Brain microvascular endothelial cell (primary cell): ENCODE measurements at regions not wholly inside any gene's neighbourhood (a gene's known extent, or its start where the extent isn't known, plus 50 kb on each side); places are given as distances from the start of the nearest gene placed in this dataset.

Experiments
- DNase-seq: peaks from one replicate; pipeline ENCODE4 v3.0.0-alpha.2; 2020
- H3K27ac ChIP-seq: fragments of 250-450 bp; sonication (Bioruptor Pico); 2 replicates; pipeline ENCODE4 v1.5.1; 2020; ENCODE audit warnings: mild to moderate bottlenecking, moderate library complexity
- H3K27me3 ChIP-seq: fragments of 250-450 bp; sonication (Bioruptor Pico); replicated peaks from 2 replicates; pipeline ENCODE4 v1.5.1; 2020; ENCODE audit warnings: mild to moderate bottlenecking
- H3K36me3 ChIP-seq: fragments of 250-450 bp; sonication (Bioruptor Pico); replicated peaks from 2 replicates; pipeline ENCODE4 v1.5.1; 2020; ENCODE audit warnings: mild to moderate bottlenecking
- H3K4me3 ChIP-seq: 2 replicates; pipeline ENCODE4 v1.5.1; 2011; ENCODE audit warnings: low read depth, mild to moderate bottlenecking, control low read depth, low read length, moderate library complexity
- in situ Hi-C: cut with HindIII; loops from 2 replicates; pipeline ENCODE4 v1.10.0; 2017; ENCODE audit warnings: low sequenced_read_pairs, low pct_ligation_motif_present
- TF ChIP-seq, protein P1 (sequence below): IDR thresholded peaks from 2 replicates; pipeline ENCODE4 v1.5.1; 2011; ENCODE audit warnings: low read depth, mild to moderate bottlenecking, moderate library complexity, low read length, control low read depth, inconsistent platforms; ENCODE audit errors: missing control alignments

DNA sequence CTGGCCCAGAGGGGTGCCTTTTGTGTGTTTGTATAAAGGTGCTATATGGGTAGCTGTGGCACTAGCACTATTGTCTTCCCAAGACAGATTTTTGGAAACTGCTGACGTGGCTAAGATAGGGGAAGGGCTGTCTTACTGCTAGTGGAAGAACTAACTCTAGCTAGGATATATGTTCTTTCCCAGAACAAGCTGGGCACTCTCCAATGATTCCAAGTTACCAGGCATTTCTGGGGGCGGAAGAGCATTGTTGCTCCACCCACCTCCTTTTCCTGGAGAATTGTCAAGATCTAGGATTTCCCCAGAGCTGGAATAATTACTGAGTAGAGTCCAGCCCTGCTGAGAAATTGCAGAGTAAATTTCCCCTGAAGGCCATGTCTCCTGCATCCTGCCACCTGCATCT, 408.3 kb downstream of the KLF5 start:
- Histone ChIP-seq H3K36me3 (no peaks in the 10 kb centered on the region), H3K27me3 (no peaks in the 10 kb centered on the region), H3K4me3 (no peak overlapping the region), H3K27ac (no peak overlapping the region)
- TF ChIP-seq, protein P1, sequence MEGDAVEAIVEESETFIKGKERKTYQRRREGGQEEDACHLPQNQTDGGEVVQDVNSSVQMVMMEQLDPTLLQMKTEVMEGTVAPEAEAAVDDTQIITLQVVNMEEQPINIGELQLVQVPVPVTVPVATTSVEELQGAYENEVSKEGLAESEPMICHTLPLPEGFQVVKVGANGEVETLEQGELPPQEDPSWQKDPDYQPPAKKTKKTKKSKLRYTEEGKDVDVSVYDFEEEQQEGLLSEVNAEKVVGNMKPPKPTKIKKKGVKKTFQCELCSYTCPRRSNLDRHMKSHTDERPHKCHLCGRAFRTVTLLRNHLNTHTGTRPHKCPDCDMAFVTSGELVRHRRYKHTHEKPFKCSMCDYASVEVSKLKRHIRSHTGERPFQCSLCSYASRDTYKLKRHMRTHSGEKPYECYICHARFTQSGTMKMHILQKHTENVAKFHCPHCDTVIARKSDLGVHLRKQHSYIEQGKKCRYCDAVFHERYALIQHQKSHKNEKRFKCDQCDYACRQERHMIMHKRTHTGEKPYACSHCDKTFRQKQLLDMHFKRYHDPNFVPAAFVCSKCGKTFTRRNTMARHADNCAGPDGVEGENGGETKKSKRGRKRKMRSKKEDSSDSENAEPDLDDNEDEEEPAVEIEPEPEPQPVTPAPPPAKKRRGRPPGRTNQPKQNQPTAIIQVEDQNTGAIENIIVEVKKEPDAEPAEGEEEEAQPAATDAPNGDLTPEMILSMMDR, result no peak
- no peak for DNase-seq
- in situ Hi-C loops, result no loop called here

DNA sequence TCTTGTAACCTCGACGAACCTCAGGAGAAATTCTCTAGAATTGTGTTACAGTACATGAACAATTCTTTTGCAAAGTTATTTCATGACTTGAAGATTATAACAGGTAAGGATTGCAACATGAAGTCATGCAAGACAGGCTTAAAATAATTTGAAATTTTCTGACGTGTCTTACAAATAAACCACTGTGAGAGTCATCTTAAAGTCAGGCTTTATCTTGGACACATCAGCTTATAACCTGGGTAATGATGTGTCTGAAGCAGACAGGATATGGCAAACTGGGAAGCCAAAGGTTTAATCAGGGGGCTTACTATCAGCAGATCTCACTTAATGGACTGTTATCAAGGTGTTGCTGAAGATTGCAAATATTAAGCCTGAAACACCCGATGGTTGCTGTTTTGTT, 407.8 kb downstream of the KLF5 start:
- no peak overlapping the region for H3K4me3 ChIP-seq
- no peak overlapping the region for H3K27ac ChIP-seq
- TF ChIP-seq, protein P1, result no peak
- in situ Hi-C loops, result no loop called here
- DNase-seq, result no peak
- no peaks in the 10 kb centered on the region for H3K36me3 ChIP-seq
- H3K27me3 ChIP-seq, result no peaks in the 10 kb centered on the region

GRCh38 chr13:73465617-73465971, 406.8 kb downstream of the KLF5 start:
- Histone ChIP-seq H3K36me3 (no peaks in the 10 kb centered on the region), H3K4me3 (no peak overlapping the region), H3K27ac (no peak overlapping the region), H3K27me3 (no peaks in the 10 kb centered on the region)
- in situ Hi-C loops, result no loop called here
- DNase-seq, result peak; percentile 3
- TF ChIP-seq, protein P1, result no peak

DNA sequence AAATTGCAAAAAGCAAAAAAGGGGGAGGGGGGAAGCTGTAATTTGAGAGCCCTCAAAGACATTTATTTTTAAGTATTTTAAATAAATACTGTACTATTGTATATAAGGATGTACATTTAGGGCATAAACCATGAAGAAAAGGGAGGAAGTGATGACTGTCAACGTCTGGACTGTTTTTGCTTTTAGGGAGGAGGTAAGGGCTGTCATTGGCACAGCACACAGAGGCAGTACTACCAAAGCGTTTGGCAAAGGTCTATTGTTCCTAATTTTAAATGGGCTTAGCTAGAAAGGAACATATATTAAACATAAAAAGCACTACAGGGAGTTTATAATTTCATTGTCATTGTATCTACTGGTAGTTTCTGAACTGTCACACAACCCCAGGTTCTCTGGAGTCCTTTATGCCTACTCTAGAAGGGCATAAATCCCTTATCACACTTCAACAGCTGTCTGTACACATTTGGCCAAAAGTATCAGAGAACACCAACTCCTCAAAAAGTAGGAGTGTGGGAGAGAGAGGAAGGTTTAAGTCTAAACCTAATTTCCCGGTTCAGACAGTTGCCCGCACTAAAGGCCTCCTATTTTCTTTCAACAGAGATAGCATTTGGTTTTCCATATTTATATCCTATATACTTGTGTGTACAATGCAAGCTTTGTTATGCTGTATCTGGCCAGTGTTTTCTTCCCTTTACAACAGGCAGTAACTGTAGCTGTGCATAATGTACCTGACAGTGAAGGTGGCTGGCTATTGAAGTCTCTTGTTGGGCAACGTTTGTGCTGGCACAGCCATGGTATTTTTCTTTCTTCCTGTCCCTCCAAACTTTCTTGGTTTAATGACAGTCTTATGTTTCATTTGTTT, 406.2 kb downstream of the KLF5 start:
- no peaks in the 10 kb centered on the region for H3K27me3 ChIP-seq
- no peak overlapping the region for H3K27ac ChIP-seq
- TF ChIP-seq, protein P1, result no peak
- in situ Hi-C loops, result no loop called here
- DNase-seq, result no peak
- no peaks in the 10 kb centered on the region for H3K36me3 ChIP-seq
- H3K4me3 ChIP-seq, result no peak overlapping the region

- TF ChIP-seq, protein P1, result no peak
Observed at GRCh38 chr13:73462241-73462640, 403.4 kb downstream of the KLF5 start.

More at GRCh38 chr13:73462241-73462640, 403.4 kb downstream of the KLF5 start:
- Histone ChIP-seq H3K4me3 (no peak overlapping the region), H3K27me3 (no peaks in the 10 kb centered on the region), H3K36me3 (no peaks in the 10 kb centered on the region), H3K27ac (no peak overlapping the region)
- no peak for DNase-seq
- in situ Hi-C loops, result no loop called here
